GM19240 (cell line): ENCODE measurements at regions not wholly inside any gene's neighbourhood (a gene's known extent, or its start where the extent isn't known, plus 50 kb on each side); places are given as distances from the start of the nearest gene placed in this dataset.

ENCODE experiments used
- DNase-seq: peaks from one replicate; pipeline ENCODE4 v3.0.0; 2011; ENCODE audit warnings: low spot score; ENCODE audit not compliant: insufficient read length

- no peak for DNase-seq
Observed at GRCh38 chr20:61037498-61037897, 214.6 kb upstream of the CDH4 start.

GRCh38 chr20:61041481-61041880 lies 210.6 kb upstream of the CDH4 start:
- no peak for DNase-seq

DNA sequence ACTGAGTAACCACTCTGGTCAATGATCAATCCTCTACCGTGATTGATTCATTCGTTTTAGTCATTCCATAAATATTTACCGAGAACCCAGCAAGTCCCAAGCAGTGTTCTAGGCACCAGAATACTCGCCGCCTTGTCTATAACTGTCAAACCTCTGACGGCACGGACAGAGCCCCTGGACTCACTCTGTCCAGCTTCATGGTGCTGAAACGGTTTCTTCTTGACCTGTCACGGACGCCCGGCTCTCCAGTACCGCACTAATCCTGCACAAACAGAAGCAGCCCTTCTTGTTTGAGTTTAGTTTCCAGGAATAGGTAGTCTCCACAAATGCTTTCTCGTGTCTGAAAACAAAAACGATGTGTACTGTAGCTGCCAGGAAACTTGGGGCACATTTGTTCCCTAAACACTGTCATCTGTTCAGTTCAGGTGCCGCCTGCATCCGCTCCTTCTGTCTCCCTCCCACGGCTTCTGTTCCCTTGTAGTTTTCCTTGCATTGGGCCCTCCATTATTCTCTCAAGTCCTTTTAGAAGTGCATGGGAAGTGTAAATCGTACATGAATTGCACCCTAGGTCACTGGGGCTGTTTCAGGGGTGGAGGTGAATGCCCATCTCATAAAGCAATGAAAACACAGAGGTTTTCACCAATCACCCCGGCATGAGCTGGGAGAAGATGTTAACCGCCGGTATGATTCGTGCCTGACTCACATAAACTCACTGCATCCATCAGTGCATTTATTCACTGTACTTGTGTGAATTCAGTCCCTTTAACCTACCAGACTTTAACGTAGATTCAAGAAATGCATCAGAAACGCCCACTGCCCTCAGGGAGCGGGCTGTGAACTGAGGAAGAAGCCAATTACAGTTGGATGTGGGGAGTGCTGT lies 209.3 kb upstream of the CDH4 start:
- no peak for DNase-seq

DNA sequence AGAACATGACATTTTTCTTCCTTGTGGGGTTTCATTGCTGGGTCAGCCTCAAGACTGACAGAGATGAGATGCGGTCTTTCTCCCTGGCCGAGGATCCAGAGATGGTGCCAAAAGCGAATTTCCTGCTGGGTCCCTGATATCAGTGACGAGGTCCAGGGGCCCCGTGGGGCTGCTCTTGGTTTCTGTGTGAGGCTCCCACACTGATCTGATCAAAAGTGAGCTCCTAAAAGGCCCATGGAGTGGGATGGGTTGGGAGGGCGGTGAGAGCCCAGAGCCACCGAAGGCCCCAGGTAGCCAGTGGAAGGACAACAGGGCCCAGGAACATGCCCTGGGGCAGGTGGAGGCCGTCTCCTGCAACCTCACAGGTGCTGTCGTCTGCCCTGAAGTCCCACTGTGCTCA lies 208.4 kb upstream of the CDH4 start:
- no peak for DNase-seq

GRCh38 chr20:61044499-61044898 lies 207.6 kb upstream of the CDH4 start:
- no peak for DNase-seq

- DNase-seq = no peak
Observed at GRCh38 chr20:61045091-61045490, 207.0 kb upstream of the CDH4 start.

DNA sequence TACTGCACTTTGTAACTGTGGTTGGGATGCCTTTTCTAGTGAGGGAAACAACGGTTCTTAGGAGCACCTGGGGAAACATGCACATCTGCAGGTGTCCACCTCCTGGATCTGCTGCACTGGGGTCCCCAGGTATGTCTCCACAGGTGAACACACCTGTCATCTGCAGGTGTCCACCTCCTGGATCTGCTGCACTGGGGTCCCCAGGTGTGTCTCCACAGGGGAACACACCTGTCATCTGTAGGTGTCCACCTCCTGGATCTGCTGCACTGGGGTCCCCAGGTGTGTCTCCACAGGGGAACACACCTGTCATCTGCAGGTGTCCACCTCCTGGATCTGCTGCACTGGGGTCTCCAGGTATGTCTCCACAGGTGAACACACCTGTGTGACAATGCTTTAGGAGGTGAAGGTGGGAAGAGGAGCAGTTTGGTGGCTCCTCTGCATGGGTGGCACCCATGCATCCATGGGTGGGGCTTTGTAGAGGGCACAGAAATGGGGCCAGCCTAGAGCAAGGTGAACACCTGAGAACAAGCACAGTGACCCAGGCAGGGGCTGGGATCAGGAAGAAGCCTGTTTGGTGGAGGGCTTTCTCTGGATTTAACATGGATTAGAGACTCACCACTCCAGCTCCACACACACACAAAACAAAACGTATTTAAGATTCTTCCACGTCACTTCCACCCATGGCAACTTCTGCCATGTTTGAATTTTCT lies 206.0 kb upstream of the CDH4 start:
- no peak for DNase-seq

DNA sequence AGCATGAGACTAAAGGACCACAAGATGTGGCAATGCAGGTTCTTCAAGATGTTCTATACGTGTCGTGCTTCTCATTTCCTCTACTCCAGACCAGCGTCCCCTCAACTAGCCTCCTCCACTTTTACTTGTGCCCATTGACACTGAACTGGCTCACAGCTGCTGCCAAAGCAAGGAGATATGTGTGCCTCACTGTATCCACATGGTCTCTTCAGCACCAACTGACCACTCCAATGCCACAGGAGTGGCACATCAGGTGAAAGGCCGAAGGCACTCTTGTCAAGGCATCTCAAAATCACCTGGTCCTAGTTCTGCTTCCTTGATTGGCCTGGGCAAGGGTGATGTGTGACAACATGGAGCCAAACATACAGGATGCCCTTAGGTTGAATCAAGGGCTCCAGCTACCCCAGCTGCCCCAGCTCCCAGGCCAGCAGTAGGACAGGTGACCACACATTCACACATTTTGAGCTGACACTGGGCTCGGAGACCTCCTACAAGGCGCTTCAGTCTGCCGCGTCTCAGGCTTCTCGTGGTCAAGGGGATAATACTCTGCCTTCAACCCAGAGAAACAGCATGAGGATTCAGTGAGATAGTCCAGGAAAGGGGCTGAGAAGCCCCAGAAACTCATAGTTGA lies 205.2 kb upstream of the CDH4 start:
- DNase-seq = no peak

GRCh38 chr20:61047515-61047914 lies 204.5 kb upstream of the CDH4 start:
- no peak for DNase-seq

- no peak for DNase-seq
Observed at GRCh38 chr20:61048302-61048701, 203.8 kb upstream of the CDH4 start.

DNA sequence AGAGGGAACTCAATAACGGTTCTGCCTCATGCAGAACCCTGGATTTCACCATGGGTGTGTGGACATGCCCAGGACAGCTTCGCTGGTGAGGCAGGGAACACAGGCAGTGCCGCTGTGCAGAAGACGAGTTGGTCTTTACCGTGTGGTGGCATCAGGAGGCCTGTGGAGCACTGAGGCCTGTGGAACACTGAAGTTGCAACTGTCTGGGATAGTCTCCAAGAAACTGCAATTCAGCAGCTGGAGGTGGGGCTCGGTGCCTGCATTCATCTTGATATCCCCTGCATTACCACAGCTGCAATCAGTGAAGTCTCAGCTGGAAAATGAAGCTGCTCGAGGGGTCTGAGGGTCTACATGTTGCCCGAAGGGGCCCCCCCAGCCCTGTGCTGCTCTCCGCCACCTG lies 202.4 kb upstream of the CDH4 start:
- no peak for DNase-seq

- DNase-seq = no peak
Observed at GRCh38 chr20:61050336-61050890, 201.6 kb upstream of the CDH4 start.

DNA sequence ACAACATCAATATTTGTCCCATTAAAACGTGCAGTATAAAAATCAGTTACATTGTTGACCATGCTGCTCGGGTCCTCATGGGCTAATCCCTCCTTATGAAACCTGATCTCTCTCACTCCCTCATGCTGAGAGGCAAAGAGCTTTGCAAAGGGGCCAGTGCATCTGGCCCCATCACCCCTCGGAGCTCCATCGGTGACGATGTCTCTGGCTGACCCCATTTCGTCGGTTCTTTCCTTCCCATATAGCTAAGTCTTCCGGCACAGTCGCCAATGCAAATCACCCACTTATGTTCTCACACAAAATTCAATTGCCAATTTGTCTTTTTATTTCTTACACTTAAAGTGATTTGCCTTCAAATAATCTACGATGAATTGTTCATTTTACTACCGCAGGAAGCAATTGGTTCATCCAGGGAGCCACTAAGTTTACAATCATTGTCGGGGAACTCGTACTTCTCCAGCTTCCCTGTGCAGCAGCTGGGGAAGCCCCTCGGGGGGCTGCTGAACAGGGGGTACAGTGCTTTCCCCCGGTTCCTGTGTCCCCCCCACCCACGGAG lies 199.8 kb upstream of the CDH4 start:
- no peak for DNase-seq

DNA sequence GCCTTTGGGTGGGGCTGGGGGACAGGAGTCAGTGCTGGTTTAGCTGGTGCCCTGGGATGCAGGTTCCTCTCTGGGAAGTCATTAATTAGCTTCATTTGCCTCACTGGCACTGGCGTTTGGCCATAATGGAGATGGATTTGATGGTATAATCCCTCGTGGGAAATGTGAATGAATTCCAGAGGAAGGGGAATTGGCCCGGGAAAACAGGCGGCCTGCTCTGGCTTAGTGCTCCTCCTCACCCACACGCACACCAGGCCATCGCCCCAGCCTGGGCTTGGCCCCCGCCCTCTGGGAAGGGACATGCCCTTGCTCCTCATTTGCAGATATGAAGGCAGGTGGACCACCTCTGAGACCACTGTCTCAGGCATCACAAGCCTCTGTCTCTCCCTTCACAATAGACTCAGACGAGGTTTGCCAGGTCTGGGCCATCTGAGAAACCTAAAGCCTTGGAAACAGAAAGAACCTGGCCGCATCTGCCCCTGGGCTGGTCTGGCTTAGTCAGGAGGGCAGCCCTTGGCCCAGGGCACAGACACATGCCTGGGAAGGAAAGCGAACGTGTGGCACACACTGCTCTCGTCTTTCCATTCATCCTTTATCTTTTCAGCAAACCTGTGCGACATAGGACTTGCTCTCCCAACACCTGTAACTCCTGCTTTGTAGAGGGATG lies 199.2 kb upstream of the CDH4 start:
- no peak for DNase-seq

DNA sequence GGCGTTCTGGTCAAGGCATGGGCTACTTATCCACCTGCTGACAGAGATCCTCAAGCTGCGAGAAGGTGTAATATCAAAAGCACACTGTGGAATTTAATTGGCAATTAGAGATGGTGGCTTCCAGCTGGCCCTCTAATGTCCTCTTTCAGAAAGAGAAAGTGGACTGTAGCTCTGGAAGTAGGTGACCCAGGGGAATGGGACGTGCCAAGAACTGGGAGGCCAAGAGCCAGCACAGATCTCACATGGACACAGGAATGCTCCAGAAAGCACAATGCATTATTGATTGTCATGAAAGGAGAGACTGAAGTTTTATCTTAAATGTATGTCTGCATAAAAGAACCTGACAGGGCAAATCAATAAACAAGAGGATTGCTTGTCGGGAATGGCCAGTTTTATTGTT lies 198.6 kb upstream of the CDH4 start:
- DNase-seq = no peak

- no peak for DNase-seq
Observed at GRCh38 chr20:61053889-61054288, 198.2 kb upstream of the CDH4 start.

GRCh38 chr20:61054411-61054810 lies 197.7 kb upstream of the CDH4 start:
- no peak for DNase-seq

DNA sequence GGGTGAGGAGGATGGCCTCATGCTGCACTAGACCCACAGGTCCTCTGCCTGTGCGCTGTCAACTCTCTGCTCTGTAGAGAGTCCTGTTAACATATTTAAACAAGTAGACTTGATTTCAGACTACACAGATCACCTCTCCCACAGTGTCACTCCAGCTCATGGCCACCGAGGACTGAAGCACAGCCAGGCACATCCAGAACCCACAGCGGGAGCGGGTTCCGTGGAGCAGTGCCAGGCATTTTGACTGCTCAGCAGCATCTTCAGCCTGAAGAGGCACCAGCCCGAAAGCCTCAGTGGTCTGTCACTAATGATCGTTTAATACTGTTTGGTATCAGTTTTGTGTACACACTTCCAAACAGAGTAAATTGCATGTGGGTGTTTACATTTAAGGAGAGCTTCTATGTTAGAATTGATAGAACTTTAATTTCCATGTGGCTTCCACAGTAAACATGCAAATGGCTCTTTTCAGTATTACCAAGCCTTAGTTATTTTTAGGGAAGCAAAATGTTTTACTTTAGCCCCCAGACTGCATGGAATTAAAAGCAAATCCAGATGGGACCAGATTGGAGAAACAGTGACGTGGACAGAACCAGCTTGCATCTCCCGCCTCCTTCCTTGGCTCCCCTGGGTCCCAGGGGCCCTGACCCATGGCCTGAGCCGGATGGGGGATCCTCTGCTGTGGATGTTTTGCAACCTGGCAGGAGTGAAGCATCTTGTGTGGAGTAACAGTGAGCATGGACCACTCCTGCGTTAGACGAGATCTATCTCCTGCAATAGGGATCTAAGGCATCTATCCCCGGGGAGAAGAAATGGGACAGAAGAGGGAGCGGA lies 196.7 kb upstream of the CDH4 start:
- DNase-seq = no peak

- DNase-seq = no peak
Observed at GRCh38 chr20:61056116-61056515, 195.9 kb upstream of the CDH4 start.
